ENCODE measurements at regions not wholly inside any gene's neighbourhood (a gene's known extent, or its start where the extent isn't known, plus 50 kb on each side); places are given as distances from the start of the nearest gene placed in this dataset.
"Not testable (repeated sequence)": the region's sequence is repeated elsewhere in the genome, so short reads cannot be mapped to it uniquely, and the experiment has no call there.

DNA sequence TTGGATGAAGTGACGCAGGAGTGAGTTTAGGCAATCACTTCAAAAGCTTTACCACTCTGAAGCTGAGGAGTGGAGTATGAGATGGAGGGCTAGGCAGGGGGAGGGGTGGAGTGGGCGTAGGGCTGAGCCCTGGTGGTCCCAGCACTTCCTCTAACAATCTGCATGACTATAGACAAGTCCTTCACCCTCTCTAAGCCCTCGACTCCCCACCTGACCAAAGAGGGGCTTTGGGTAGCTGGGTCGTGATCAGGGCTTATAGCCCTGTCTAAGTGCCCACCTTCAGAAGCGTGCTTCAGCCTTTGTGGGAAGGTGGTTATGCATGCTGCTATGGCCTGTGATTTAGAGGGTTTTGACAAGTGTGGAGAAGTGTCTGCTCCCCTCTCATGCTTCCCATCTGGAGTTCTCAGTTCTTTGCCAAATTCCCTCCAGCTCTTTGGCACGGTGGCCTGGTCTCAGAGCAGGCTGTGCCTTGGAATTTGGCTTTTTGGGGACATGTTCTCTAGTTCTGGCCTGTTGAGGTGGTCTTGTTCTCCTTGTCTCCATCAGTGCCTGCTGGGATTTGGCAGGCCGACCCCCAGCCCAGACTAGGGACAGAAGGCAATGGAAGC, 53.0 kb downstream of the ACTBL2 start:
- H3K36me3 ChIP-seq (replicated peaks in 1 of 2; ENCODE audit: insufficient read depth in 1 of 2, low read depth in 2 of 2) = no peaks in the 10 kb centered on the region
- no peak overlapping the region for H3K4me3 ChIP-seq
- intact Hi-C loops (cut with DNase I) = no loop called here
- no peak for ATAC-seq
- no peak overlapping the region for H3K27ac ChIP-seq
- H3K27me3 ChIP-seq = no peaks in the 10 kb centered on the region
- TF ChIP-seq CTCF (IDR thresholded peaks at IDR 0.05) = no peak
- no peak for TF ChIP-seq POLR2A (IDR thresholded peaks at IDR 0.05)
- no peak for DNase-seq
- 90 to 92% methylated on average over 7 of the region's 7 CpGs for WGBS, 2 donors
- no peaks in the 10 kb centered on the region for H3K9me3 ChIP-seq
- H3K4me1 ChIP-seq = peaks cover 13% of the 10 kb centered on the region

- DNase-seq; intact Hi-C loops (cut with DNase I); H3K9me3 ChIP-seq; H3K4me3 ChIP-seq; ATAC-seq; H3K4me1 ChIP-seq; H3K36me3 ChIP-seq (replicated peaks in 1 of 2; ENCODE audit: insufficient read depth in 1 of 2, low read depth in 2 of 2); H3K27me3 ChIP-seq; H3K27ac ChIP-seq: not testable (repeated sequence)
- 89 to 94% methylated on average over 2 of the region's 2 CpGs for WGBS, 2 donors
Observed at GRCh38 chr5:57429021-57429420, 53.6 kb downstream of the ACTBL2 start.

DNA sequence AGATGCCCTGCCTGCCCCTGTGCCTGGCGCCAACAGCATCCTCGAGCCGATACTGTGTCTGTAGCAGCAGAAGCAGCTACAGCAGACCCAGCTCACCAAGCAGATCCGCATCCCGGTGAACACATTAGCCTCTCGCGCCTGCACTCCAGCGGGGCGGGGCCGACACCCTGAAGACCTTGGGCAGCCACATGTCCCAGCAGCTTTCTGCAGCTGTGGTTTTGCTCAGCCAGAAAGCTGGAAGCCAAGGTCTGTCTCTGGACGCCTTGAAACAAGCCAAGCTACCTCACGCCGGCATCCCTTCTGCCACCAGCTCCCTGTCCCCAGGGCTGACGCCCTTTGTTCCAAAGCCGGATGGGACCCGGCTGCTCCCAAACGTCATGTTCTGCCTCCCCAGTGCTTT, 59.6 kb downstream of the ACTBL2 start:
- intact Hi-C loops (cut with DNase I) = no loop called here
- Histone ChIP-seq H3K9me3 (no peaks in the 10 kb centered on the region), H3K4me3 (no peak overlapping the region), H3K4me1 (no peaks in the 10 kb centered on the region), H3K27ac (no peak overlapping the region), H3K27me3 (no peaks in the 10 kb centered on the region), H3K36me3 (replicated peaks in 1 of 2; ENCODE audit: insufficient read depth in 1 of 2, low read depth in 2 of 2) (no peaks in the 10 kb centered on the region)
- WGBS, 2 donors = 94 to 95% methylated on average over 10 to 17 of the region's 17 CpGs
- ATAC-seq (no peak), DNase-seq (no peak)
- TF ChIP-seq POLR2A (IDR thresholded peaks at IDR 0.05) (no peak), CTCF (IDR thresholded peaks at IDR 0.05) (no peak)

- no peaks in the 10 kb centered on the region for H3K27me3 ChIP-seq
- intact Hi-C loops (cut with DNase I) = no loop called here
- H3K9me3 ChIP-seq = no peaks in the 10 kb centered on the region
- TF ChIP-seq CTCF (IDR thresholded peaks at IDR 0.05) (no peak), POLR2A (IDR thresholded peaks at IDR 0.05) (no peak)
- H3K4me1 ChIP-seq = no peaks in the 10 kb centered on the region
- no peak overlapping the region for H3K4me3 ChIP-seq
- no peak for DNase-seq
- 93 to 95% methylated on average over 21 of the region's 21 CpGs for WGBS, 2 donors
- no peak for ATAC-seq
- no peak overlapping the region for H3K27ac ChIP-seq
- H3K36me3 ChIP-seq (replicated peaks in 1 of 2; ENCODE audit: insufficient read depth in 1 of 2, low read depth in 2 of 2) = no peaks in the 10 kb centered on the region
Observed at GRCh38 chr5:57422341-57422740, 60.3 kb downstream of the ACTBL2 start.

GRCh38 chr5:57420801-57421200, 61.8 kb downstream of the ACTBL2 start:
- ATAC-seq = no peak
- intact Hi-C loops (cut with DNase I) = no loop called here
- H3K27me3 ChIP-seq = no peaks in the 10 kb centered on the region
- H3K4me1 ChIP-seq = peaks cover 12% of the 10 kb centered on the region
- 85 to 86% methylated on average over 3 of the region's 3 CpGs for WGBS, 2 donors
- TF ChIP-seq POLR2A (IDR thresholded peaks at IDR 0.05) (no peak), CTCF (IDR thresholded peaks at IDR 0.05) (no peak)
- no peaks in the 10 kb centered on the region for H3K36me3 ChIP-seq (replicated peaks in 1 of 2; ENCODE audit: insufficient read depth in 1 of 2, low read depth in 2 of 2)
- H3K27ac ChIP-seq = no peak overlapping the region
- no peaks in the 10 kb centered on the region for H3K9me3 ChIP-seq
- DNase-seq = no peak
- H3K4me3 ChIP-seq = no peak overlapping the region
